K562 (cell line): ENCODE measurements at regions not wholly inside any gene's neighbourhood (a gene's known extent, or its start where the extent isn't known, plus 50 kb on each side); places are given as distances from the start of the nearest gene placed in this dataset.

ENCODE experiments used
- ATAC-seq: fragments of 200-7000 bp; cut with Tn5 transposase; 3 replicates; pipeline ENCODE4 v1.9.1; 2020; ENCODE audit warnings: moderate library complexity
- BruUV-seq: library from RNA; stranded (reverse); fragments of 400-500 nt; replicated peaks from 2 replicates; lab custom pipeline; 2021; lab: Mats Ljungman, UMichigan
- CTCF ChIA-PET: fragments of 300-600 bp; formaldehyde crosslinking; extraction: SDS; loops from one replicate; lab custom pipeline; 2021; ENCODE audit warnings: low intra/inter-chr PET ratio; lab: Yijun Ruan, JAX
- POLR2A ChIA-PET: fragments of 300-600, 350-650 bp; sonication (Branson Sonifier 250); formaldehyde crosslinking; extraction: SDS; loops from one replicate; lab custom pipeline; 2021; ENCODE audit warnings: antibody characterized with exemption, inconsistent platforms; lab: Yijun Ruan, JAX
- DNase-seq, 4 experiments: peaks; one replicate each; pipeline versions ENCODE4 v3.0.0 to v3.0.0-alpha.2; 2011 to 2018; ENCODE audit warnings: low spot score in 3 of 4, mixed read lengths in 3 of 4; ENCODE audit errors: extremely low read depth in 1 of 4
- FAIRE-seq: peaks from 2 replicates; lab custom pipeline; 2011; peaks lifted over from hg19 to GRCh38; lab: Jason Lieb, UNC
- H2AFZ ChIP-seq: 2 replicates; pipeline ENCODE4 v1.6.0; 2011; ENCODE audit warnings: low read depth, low read length, control low read depth, inconsistent platforms
- H3K27ac ChIP-seq: fragments of 200-600 bp; 3 replicates; pipeline ENCODE4 v1.8.0; 2011; ENCODE audit warnings: low read depth, mild to moderate bottlenecking, control low read depth, inconsistent platforms, low read length, moderate library complexity, mixed read lengths; ENCODE audit errors: extremely low read depth
- H3K27me3 ChIP-seq, 2 experiments: fragments of 300-600 bp in 1 of 2; 2 replicates in 1 of 2; 3 replicates in 1 of 2; pipeline versions ENCODE4 v1.6.0 to v1.8.0; 2011; ENCODE audit warnings: inconsistent platforms in 2 of 2, low read length in 2 of 2, mild to moderate bottlenecking in 1 of 2, mixed read lengths in 1 of 2, moderate library complexity in 1 of 2; ENCODE audit not compliant: control insufficient read depth in 2 of 2, insufficient read depth in 2 of 2
- H3K36me3 ChIP-seq: fragments of 300-600 bp; 3 replicates; pipeline ENCODE4 v1.8.0; 2011; ENCODE audit warnings: mild to moderate bottlenecking, low read length, inconsistent platforms; ENCODE audit not compliant: control insufficient read depth, insufficient read depth
- H3K4me1 ChIP-seq, 2 experiments: fragments of 200-600 bp in 1 of 2; replicated peaks in 1 of 2; 2 replicates in 1 of 2; 3 replicates in 1 of 2; pipeline versions ENCODE4 v1.5.1 to v1.8.0; 2011; ENCODE audit warnings: inconsistent platforms in 2 of 2, low read length in 2 of 2, mild to moderate bottlenecking in 1 of 2, mixed read lengths in 1 of 2, moderate library complexity in 1 of 2; ENCODE audit not compliant: control insufficient read depth in 2 of 2, insufficient read depth in 2 of 2
- H3K4me2 ChIP-seq: 2 replicates; pipeline ENCODE4 v1.6.1; 2011; ENCODE audit warnings: low read length, control low read depth, inconsistent platforms, mixed read lengths; ENCODE audit not compliant: insufficient read depth
- H3K4me3 ChIP-seq: fragments of 200-600 bp; sonication (generic), shearing (Covaris generic); 2 replicates; pipeline ENCODE4 v1.5.1; 2016; ENCODE audit warnings: control low read depth, inconsistent platforms
- H3K79me2 ChIP-seq: fragments of 200-600 bp; 3 replicates; pipeline ENCODE4 v1.8.0; 2011; ENCODE audit warnings: low read length, inconsistent platforms; ENCODE audit not compliant: control insufficient read depth, insufficient read depth
- H3K9ac ChIP-seq, 2 experiments: 2 replicates each; pipeline versions ENCODE4 v1.6.0 to v1.6.1; 2011; ENCODE audit warnings: low read depth in 2 of 2, low read length in 2 of 2, control low read depth in 1 of 2, inconsistent platforms in 1 of 2, mild to moderate bottlenecking in 1 of 2, mixed read lengths in 1 of 2; ENCODE audit not compliant: insufficient read depth in 1 of 2
- H3K9me1 ChIP-seq: one replicate; pipeline ENCODE4 v1.6.0; 2011; ENCODE audit warnings: inconsistent platforms, mild to moderate bottlenecking, low read length, moderate library complexity; ENCODE audit not compliant: control insufficient read depth, insufficient read depth
- H3K9me3 ChIP-seq: replicated peaks from 2 replicates; pipeline ENCODE4 v1.5.1; 2011; ENCODE audit warnings: low read depth, low read length, inconsistent platforms; ENCODE audit not compliant: control insufficient read depth, insufficient read depth
- H4K20me1 ChIP-seq: replicated peaks from 2 replicates; pipeline ENCODE4 v1.6.1; 2011; ENCODE audit warnings: low read length, inconsistent platforms, mixed read lengths; ENCODE audit not compliant: control insufficient read depth, insufficient read depth
- KAT8 ChIP-seq: fragments of 450-650 bp; IDR thresholded peaks from 2 replicates; pipeline ENCODE4 v1.6.1; 2016; ENCODE audit warnings: low read depth, mild to moderate bottlenecking
- MIER1 ChIP-seq: fragments of 450-650 bp; IDR thresholded peaks from 2 replicates; pipeline ENCODE4 v1.6.1; 2016; ENCODE audit warnings: antibody characterized with exemption, mild to moderate bottlenecking, low read depth
- SMARCE1 ChIP-seq: fragments of 450-650 bp; IDR thresholded peaks from 2 replicates; pipeline ENCODE4 v1.7.1; 2016; ENCODE audit warnings: mild to moderate bottlenecking
- WGBS: fragments of 100-300 bp; shearing (Covaris generic); methylation state at CpG from one replicate; pipeline ENCODE4 v1.1.6; 2016; ENCODE audit warnings: low coverage, mixed read lengths; ENCODE audit not compliant: insufficient coverage; ENCODE audit errors: missing lambda C conversion rate; 5-methylcytosine and 5-hydroxymethylcytosine counted together
- in situ Hi-C: fragments of 300-500 bp; cut with MboI; formaldehyde crosslinking; loops from 4 replicates; pipeline ENCODE4 v1.15.0; 2018; ENCODE audit warnings: inconsistent platforms, mixed read lengths
- intact Hi-C: fragments of 100-400 bp; cut with micrococcal nuclease; formaldehyde crosslinking; loops from 2 replicates; pipeline ENCODE4 v1.14.2; 2022
- TF ChIP-seq, protein P1 (sequence below): fragments of 250-450 bp; sonication (Bioruptor Pico); IDR thresholded peaks from 2 replicates; pipeline ENCODE4 v1.8.0; 2022; ENCODE audit warnings: inconsistent platforms
- TF ChIP-seq, protein P2 (sequence below): sonication (generic); formaldehyde crosslinking; IDR thresholded peaks from 2 replicates; pipeline ENCODE4 v1.8.1; 2023; ENCODE audit warnings: mild to moderate bottlenecking, missing genetic modification reagents

DNA sequence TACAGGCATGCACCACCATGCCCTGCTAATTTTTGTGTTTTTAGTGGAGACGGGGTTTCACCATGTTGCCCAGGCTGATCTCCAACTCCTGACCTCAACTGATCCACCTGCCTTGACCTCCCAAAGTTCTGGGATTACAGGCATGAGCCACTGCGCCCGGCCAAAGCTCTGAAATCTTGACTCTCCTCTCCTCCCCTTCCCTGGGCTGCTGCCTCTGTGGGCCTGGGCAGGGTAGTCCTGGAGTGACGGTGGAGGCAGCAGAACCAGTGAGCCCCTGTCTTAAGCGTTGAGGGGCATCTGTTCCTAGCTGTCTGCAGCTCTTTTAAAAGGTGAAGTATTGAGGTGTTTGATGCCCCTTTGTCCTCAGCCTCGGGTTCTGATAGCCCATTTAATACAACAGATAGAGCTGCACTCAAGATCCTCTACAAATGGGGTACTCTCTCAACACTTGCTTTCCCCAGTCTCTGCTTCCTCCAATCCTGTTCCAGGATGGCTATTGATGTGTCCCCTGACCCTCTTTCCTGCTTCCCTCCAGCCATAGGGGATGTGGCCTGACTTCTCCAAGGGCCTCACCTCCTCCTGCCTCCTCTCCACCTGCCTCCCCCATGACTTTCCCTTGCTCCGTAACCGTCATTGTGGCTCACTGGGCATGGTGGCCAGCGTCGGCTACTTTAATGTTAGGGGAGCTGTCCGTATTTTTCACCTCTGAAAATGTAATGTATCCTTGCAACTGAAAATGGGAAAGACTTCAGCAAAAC lies 442.5 kb downstream of the GLRX3 start:
- intact Hi-C loops (no loop called here), in situ Hi-C loops (no loop called here)
- no peak for TF ChIP-seq MIER1
- TF ChIP-seq, protein P1, sequence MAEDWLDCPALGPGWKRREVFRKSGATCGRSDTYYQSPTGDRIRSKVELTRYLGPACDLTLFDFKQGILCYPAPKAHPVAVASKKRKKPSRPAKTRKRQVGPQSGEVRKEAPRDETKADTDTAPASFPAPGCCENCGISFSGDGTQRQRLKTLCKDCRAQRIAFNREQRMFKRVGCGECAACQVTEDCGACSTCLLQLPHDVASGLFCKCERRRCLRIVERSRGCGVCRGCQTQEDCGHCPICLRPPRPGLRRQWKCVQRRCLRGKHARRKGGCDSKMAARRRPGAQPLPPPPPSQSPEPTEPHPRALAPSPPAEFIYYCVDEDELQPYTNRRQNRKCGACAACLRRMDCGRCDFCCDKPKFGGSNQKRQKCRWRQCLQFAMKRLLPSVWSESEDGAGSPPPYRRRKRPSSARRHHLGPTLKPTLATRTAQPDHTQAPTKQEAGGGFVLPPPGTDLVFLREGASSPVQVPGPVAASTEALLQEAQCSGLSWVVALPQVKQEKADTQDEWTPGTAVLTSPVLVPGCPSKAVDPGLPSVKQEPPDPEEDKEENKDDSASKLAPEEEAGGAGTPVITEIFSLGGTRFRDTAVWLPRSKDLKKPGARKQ (CRISPR knock-in tag) = no peak
- no peak for TF ChIP-seq SMARCE1
- TF ChIP-seq, protein P2, sequence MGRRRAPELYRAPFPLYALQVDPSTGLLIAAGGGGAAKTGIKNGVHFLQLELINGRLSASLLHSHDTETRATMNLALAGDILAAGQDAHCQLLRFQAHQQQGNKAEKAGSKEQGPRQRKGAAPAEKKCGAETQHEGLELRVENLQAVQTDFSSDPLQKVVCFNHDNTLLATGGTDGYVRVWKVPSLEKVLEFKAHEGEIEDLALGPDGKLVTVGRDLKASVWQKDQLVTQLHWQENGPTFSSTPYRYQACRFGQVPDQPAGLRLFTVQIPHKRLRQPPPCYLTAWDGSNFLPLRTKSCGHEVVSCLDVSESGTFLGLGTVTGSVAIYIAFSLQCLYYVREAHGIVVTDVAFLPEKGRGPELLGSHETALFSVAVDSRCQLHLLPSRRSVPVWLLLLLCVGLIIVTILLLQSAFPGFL (CRISPR knock-in tag) = no peak
- TF ChIP-seq KAT8 = no peak
- DNase-seq (no peak), FAIRE-seq (no peak), ATAC-seq (no peak)
- no peak overlapping the region for H3K9ac ChIP-seq
- no peak overlapping the region for H3K27ac ChIP-seq
- H3K4me2 ChIP-seq = no peak overlapping the region
- 0% methylated on average over 9 of the region's 11 CpGs for whole genome bisulfite sequencing
- no peaks in the 10 kb centered on the region; the same call in 1 of the 2 replicates for H4K20me1 ChIP-seq
- no peak overlapping the region for H3K4me3 ChIP-seq
- no peaks in the 10 kb centered on the region for H3K36me3 ChIP-seq
- H3K9me3 ChIP-seq = no peaks in the 10 kb centered on the region
- peaks cover 0 to 5% of the 10 kb centered on the region in 2 experiments; a peak in 1 of 5 replicates for H3K27me3 ChIP-seq
- no TSS peak for BruUV-seq
- ChIA-PET POLR2A (no interaction called here), CTCF (no interaction called here)
- no peaks in the 10 kb centered on the region for H3K79me2 ChIP-seq
- no peaks in the 10 kb centered on the region for H3K9me1 ChIP-seq
- no peak overlapping the region for H2AFZ ChIP-seq
- no peaks in the 10 kb centered on the region for H3K4me1 ChIP-seq
